ENCODE measurements at regions not wholly inside any gene's neighbourhood (a gene's known extent, or its start where the extent isn't known, plus 50 kb on each side); places are given as distances from the start of the nearest gene placed in this dataset.

DNA sequence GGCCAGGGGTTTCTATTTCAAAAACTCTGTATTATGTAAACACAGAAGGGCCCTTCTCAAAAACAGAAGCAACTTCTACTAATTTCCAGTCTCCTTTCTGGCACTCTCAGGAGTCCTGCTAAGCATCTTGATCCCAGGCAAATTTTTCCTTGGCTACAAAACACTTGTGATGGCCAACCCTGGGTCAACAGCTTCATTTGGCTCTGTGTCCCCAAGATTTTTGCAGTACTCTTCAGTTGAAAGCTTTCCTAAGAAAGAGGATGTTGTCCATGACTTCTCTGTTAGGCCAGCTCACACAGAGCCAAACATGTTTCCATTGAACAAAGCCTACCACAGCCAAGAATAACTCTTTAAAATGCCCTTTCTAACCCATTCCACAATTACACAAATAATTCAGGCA lies 99.0 kb upstream of the EGR2 start:
- Mint-ChIP-seq H3K27ac (ENCODE audit: unreplicated experiment) (no peak overlapping the region), H3K27me3 (ENCODE audit: low read depth) (no peaks in the 10 kb centered on the region), H3K36me3 (ENCODE audit: low read depth) (no peaks in the 10 kb centered on the region), H3K4me1 (ENCODE audit: low read depth) (peaks cover 17% of the 10 kb centered on the region), H3K4me3 (ENCODE audit: unreplicated experiment) (no peak overlapping the region), H3K9me3 (ENCODE audit: low read depth) (no peaks in the 10 kb centered on the region)
- DNase-seq (ENCODE audit: low spot score): no peak
- TF ChIP-seq, protein P1, sequence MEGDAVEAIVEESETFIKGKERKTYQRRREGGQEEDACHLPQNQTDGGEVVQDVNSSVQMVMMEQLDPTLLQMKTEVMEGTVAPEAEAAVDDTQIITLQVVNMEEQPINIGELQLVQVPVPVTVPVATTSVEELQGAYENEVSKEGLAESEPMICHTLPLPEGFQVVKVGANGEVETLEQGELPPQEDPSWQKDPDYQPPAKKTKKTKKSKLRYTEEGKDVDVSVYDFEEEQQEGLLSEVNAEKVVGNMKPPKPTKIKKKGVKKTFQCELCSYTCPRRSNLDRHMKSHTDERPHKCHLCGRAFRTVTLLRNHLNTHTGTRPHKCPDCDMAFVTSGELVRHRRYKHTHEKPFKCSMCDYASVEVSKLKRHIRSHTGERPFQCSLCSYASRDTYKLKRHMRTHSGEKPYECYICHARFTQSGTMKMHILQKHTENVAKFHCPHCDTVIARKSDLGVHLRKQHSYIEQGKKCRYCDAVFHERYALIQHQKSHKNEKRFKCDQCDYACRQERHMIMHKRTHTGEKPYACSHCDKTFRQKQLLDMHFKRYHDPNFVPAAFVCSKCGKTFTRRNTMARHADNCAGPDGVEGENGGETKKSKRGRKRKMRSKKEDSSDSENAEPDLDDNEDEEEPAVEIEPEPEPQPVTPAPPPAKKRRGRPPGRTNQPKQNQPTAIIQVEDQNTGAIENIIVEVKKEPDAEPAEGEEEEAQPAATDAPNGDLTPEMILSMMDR (IDR thresholded peaks at IDR 0.05): no peak

- Mint-ChIP-seq H3K27ac (ENCODE audit: unreplicated experiment) (no peak overlapping the region), H3K4me3 (ENCODE audit: unreplicated experiment) (no peak overlapping the region)
- no peak for DNase-seq (ENCODE audit: low spot score)
Measured at GRCh38 chr10:62912086-62912485, 95.9 kb upstream of the EGR2 start.

GRCh38 chr10:62911210-62911963 lies 95.2 kb upstream of the EGR2 start:
- TF ChIP-seq, protein P1 (IDR thresholded peaks at IDR 0.05): no peak
- Mint-ChIP-seq H3K9me3 (ENCODE audit: low read depth) (no peaks in the 10 kb centered on the region), H3K4me3 (ENCODE audit: unreplicated experiment) (no peak overlapping the region), H3K27ac (ENCODE audit: unreplicated experiment) (no peak overlapping the region), H3K36me3 (ENCODE audit: low read depth) (no peaks in the 10 kb centered on the region), H3K27me3 (ENCODE audit: low read depth) (no peaks in the 10 kb centered on the region), H3K4me1 (ENCODE audit: low read depth) (peaks cover 16% of the 10 kb centered on the region)
- no peak for DNase-seq (ENCODE audit: low spot score)

More at GRCh38 chr10:62912086-62912485, 95.9 kb upstream of the EGR2 start:
- no peaks in the 10 kb centered on the region for H3K27me3 Mint-ChIP-seq (ENCODE audit: low read depth)
- H3K9me3 Mint-ChIP-seq (ENCODE audit: low read depth): no peaks in the 10 kb centered on the region
- no peaks in the 10 kb centered on the region for H3K36me3 Mint-ChIP-seq (ENCODE audit: low read depth)
- peaks cover 17% of the 10 kb centered on the region for H3K4me1 Mint-ChIP-seq (ENCODE audit: low read depth)
- TF ChIP-seq, protein P1 (IDR thresholded peaks at IDR 0.05): no peak

GRCh38 chr10:62907470-62908212 lies 91.5 kb upstream of the EGR2 start:
- H3K36me3 Mint-ChIP-seq (ENCODE audit: low read depth): no peaks in the 10 kb centered on the region
- no peak for DNase-seq (ENCODE audit: low spot score)
- H3K4me1 Mint-ChIP-seq (ENCODE audit: low read depth): peaks cover 6% of the 10 kb centered on the region
- H3K27ac Mint-ChIP-seq (ENCODE audit: unreplicated experiment): no peak overlapping the region
- peaks cover 9% of the 10 kb centered on the region for H3K27me3 Mint-ChIP-seq (ENCODE audit: low read depth)
- TF ChIP-seq, protein P1 (IDR thresholded peaks at IDR 0.05): no peak
- H3K4me3 Mint-ChIP-seq (ENCODE audit: unreplicated experiment): no peak overlapping the region
- peaks cover 3% of the 10 kb centered on the region for H3K9me3 Mint-ChIP-seq (ENCODE audit: low read depth)

DNA sequence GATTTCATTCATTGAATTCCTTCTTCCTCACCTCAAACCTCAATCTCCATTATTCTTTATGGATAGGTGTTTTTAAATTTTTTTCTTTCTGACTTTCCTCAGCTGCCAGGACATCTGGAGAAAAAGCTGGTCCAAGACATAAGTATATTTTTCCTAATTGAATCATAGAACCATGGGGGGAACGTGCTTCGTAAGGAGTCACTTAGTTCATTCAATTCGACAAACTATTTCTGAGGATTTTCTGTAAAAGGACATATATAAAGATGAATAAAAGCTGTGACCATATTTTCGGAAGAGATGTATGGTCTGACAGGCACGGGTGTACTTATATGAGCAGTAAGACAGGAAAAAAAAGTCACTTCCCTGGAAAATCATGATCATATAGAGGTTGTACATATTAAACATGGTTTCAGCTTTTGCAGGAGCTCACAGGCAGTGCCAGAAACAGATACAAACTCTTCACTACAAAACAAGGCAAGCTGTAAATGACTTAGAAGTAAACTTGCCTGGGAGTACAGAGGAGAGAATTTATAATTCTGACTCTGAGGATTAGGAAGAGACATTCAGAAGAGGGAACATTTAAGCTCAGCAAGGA lies 88.2 kb upstream of the EGR2 start:
- no peak overlapping the region for H3K27ac Mint-ChIP-seq (ENCODE audit: unreplicated experiment)
- H3K27me3 Mint-ChIP-seq (ENCODE audit: low read depth): peaks cover 9% of the 10 kb centered on the region
- TF ChIP-seq, protein P1 (IDR thresholded peaks at IDR 0.05): no peak
- peaks cover 7% of the 10 kb centered on the region for H3K9me3 Mint-ChIP-seq (ENCODE audit: low read depth)
- no peak overlapping the region for H3K4me3 Mint-ChIP-seq (ENCODE audit: unreplicated experiment)
- no peaks in the 10 kb centered on the region for H3K36me3 Mint-ChIP-seq (ENCODE audit: low read depth)
- H3K4me1 Mint-ChIP-seq (ENCODE audit: low read depth): peaks cover 7% of the 10 kb centered on the region
- no peak for DNase-seq (ENCODE audit: low spot score)

All from chondrocyte (in vitro differentiated cells).